ENCODE measurements at regions not wholly inside any gene's neighbourhood (a gene's known extent, or its start where the extent isn't known, plus 50 kb on each side); places are given as distances from the start of the nearest gene placed in this dataset.
"Not testable (repeated sequence)": the region's sequence is repeated elsewhere in the genome, so short reads cannot be mapped to it uniquely, and the experiment has no call there.

- DNase-seq (ENCODE audit: extremely low read depth in 1 of 2, low read depth in 1 of 2): no peak
Measured at GRCh38 chr16:85270374-85270773, 158.1 kb upstream of the CIBAR2 start.

- DNase-seq (ENCODE audit: extremely low read depth in 1 of 2, low read depth in 1 of 2): no peak
Measured at GRCh38 chr16:85271198-85271597, 158.9 kb upstream of the CIBAR2 start.

- DNase-seq (ENCODE audit: extremely low read depth in 1 of 2, low read depth in 1 of 2): no peak
Measured at GRCh38 chr16:85273293-85273692, 161.0 kb upstream of the CIBAR2 start.

GRCh38 chr16:85274501-85274900 lies 162.2 kb upstream of the CIBAR2 start:
- DNase-seq (ENCODE audit: extremely low read depth in 1 of 2, low read depth in 1 of 2): no peak

GRCh38 chr16:85274924-85275323 lies 162.7 kb upstream of the CIBAR2 start:
- DNase-seq (ENCODE audit: extremely low read depth in 1 of 2, low read depth in 1 of 2): no peak

- DNase-seq (ENCODE audit: extremely low read depth in 1 of 2, low read depth in 1 of 2): peak; percentile 27 to 45
Measured at GRCh38 chr16:85275533-85276249, 163.4 kb upstream of the CIBAR2 start.

GRCh38 chr16:85276258-85276657 lies 164.0 kb upstream of the CIBAR2 start:
- DNase-seq (ENCODE audit: extremely low read depth in 1 of 2, low read depth in 1 of 2): no peak

GRCh38 chr16:85276721-85277120 lies 164.4 kb upstream of the CIBAR2 start:
- DNase-seq (ENCODE audit: extremely low read depth in 1 of 2, low read depth in 1 of 2): no peak

- no peak for DNase-seq (ENCODE audit: extremely low read depth in 1 of 2, low read depth in 1 of 2)
Measured at GRCh38 chr16:85278839-85279238, 166.6 kb upstream of the CIBAR2 start.

GRCh38 chr16:85279402-85279801 lies 167.1 kb upstream of the CIBAR2 start:
- DNase-seq (ENCODE audit: extremely low read depth in 1 of 2, low read depth in 1 of 2): no peak

GRCh38 chr16:85279825-85280545 lies 167.7 kb upstream of the CIBAR2 start:
- DNase-seq (ENCODE audit: extremely low read depth in 1 of 2, low read depth in 1 of 2): no peak

- DNase-seq (ENCODE audit: extremely low read depth in 1 of 2, low read depth in 1 of 2): no peak
Measured at GRCh38 chr16:85281181-85281580, 168.9 kb upstream of the CIBAR2 start.

- DNase-seq (ENCODE audit: extremely low read depth in 1 of 2, low read depth in 1 of 2): no peak
Measured at GRCh38 chr16:85282842-85283241, 170.6 kb upstream of the CIBAR2 start.

GRCh38 chr16:85283305-85284050 lies 171.2 kb upstream of the CIBAR2 start:
- DNase-seq (ENCODE audit: extremely low read depth in 1 of 2, low read depth in 1 of 2): no peak

- no peak for DNase-seq (ENCODE audit: extremely low read depth in 1 of 2, low read depth in 1 of 2)
Measured at GRCh38 chr16:85284141-85284817, 172.0 kb upstream of the CIBAR2 start.

- no peak for DNase-seq (ENCODE audit: extremely low read depth in 1 of 2, low read depth in 1 of 2)
Measured at GRCh38 chr16:85285681-85286065, 173.4 kb upstream of the CIBAR2 start.

- DNase-seq (ENCODE audit: extremely low read depth in 1 of 2, low read depth in 1 of 2): no peak
Measured at GRCh38 chr16:85286066-85286831, 174.0 kb upstream of the CIBAR2 start.

- no peak for DNase-seq (ENCODE audit: extremely low read depth in 1 of 2, low read depth in 1 of 2)
Measured at GRCh38 chr16:85286951-85287814, 174.9 kb upstream of the CIBAR2 start.

- DNase-seq (ENCODE audit: extremely low read depth in 1 of 2, low read depth in 1 of 2): not testable (repeated sequence)
Measured at GRCh38 chr16:85287815-85288109, 175.5 kb upstream of the CIBAR2 start.
